ENCODE measurements at regions not wholly inside any gene's neighbourhood (a gene's known extent, or its start where the extent isn't known, plus 50 kb on each side); places are given as distances from the start of the nearest gene placed in this dataset.

GRCh38 chr17:55584055-55584685 is 72.9 kb upstream of the SMIM36 start:
- ATAC-seq (ENCODE audit: insufficient read depth, low FRiP score) (peak; percentile 68), DNase-seq (no peak)
- no peaks in the 10 kb centered on the region for H3K9me3 ChIP-seq (ENCODE audit: control insufficient read depth in 4 of 4, insufficient read depth in 3 of 4, low read length in 3 of 4)
- peaks cover 0 to 15% (median 2%) of the 10 kb centered on the region in 5 donors for H3K4me1 ChIP-seq (ENCODE audit: control insufficient read depth in 5 of 5, insufficient read depth in 5 of 5, low read length in 5 of 5)
- H3K4me3 ChIP-seq: no peak overlapping the region
- no peaks in the 10 kb centered on the region for H3K27me3 ChIP-seq (ENCODE audit: control insufficient read depth in 3 of 3, insufficient read depth in 3 of 3, low read length in 2 of 3)
- H3K27ac ChIP-seq (ENCODE audit: low read depth in 1 of 2, low read length in 1 of 2): peak overlapping the region in 1 of 2 donors; percentile 46
- TF ChIP-seq CTCF (IDR thresholded peaks at IDR 0.05; ENCODE audit: control extremely low read depth, extremely low read depth): no peak
- no peaks in the 10 kb centered on the region for H3K36me3 ChIP-seq (ENCODE audit: control insufficient read depth in 4 of 4, insufficient read depth in 4 of 4, low read length in 4 of 4)
- no peak overlapping the region for H3K9ac ChIP-seq (ENCODE audit: insufficient read depth in 1 of 2, low read length in 2 of 2)
- WGBS, 2 donors: 6 to 8% methylated on average over 2 of the region's 2 CpGs

GRCh38 chr17:55582897-55583296 is 71.6 kb upstream of the SMIM36 start:
- H3K36me3 ChIP-seq (ENCODE audit: control insufficient read depth in 4 of 4, insufficient read depth in 4 of 4, low read length in 4 of 4): no peaks in the 10 kb centered on the region
- H3K9ac ChIP-seq (ENCODE audit: insufficient read depth in 1 of 2, low read length in 2 of 2): no peak overlapping the region
- ATAC-seq (ENCODE audit: insufficient read depth, low FRiP score): no peak
- no peaks in the 10 kb centered on the region for H3K27me3 ChIP-seq (ENCODE audit: control insufficient read depth in 3 of 3, insufficient read depth in 3 of 3, low read length in 2 of 3)
- no peaks in the 10 kb centered on the region for H3K9me3 ChIP-seq (ENCODE audit: control insufficient read depth in 4 of 4, insufficient read depth in 3 of 4, low read length in 3 of 4)
- 92 to 93% methylated on average over 4 of the region's 4 CpGs for WGBS, 2 donors
- no peak overlapping the region for H3K27ac ChIP-seq (ENCODE audit: low read depth in 1 of 2, low read length in 1 of 2)
- no peak for TF ChIP-seq CTCF (IDR thresholded peaks at IDR 0.05; ENCODE audit: control extremely low read depth, extremely low read depth)
- H3K4me3 ChIP-seq: no peak overlapping the region
- H3K4me1 ChIP-seq (ENCODE audit: control insufficient read depth in 5 of 5, insufficient read depth in 5 of 5, low read length in 5 of 5): peaks cover 0 to 9% (median 2%) of the 10 kb centered on the region in 5 donors
- no peak for DNase-seq

GRCh38 chr17:55580596-55581133 is 69.4 kb upstream of the SMIM36 start:
- DNase-seq: no peak
- ATAC-seq (ENCODE audit: insufficient read depth, low FRiP score): no peak
- peaks cover 0 to 7% (median 0%) of the 10 kb centered on the region in 5 donors for H3K4me1 ChIP-seq (ENCODE audit: control insufficient read depth in 5 of 5, insufficient read depth in 5 of 5, low read length in 5 of 5)
- no peak overlapping the region for H3K9ac ChIP-seq (ENCODE audit: insufficient read depth in 1 of 2, low read length in 2 of 2)
- no peaks in the 10 kb centered on the region for H3K27me3 ChIP-seq (ENCODE audit: control insufficient read depth in 3 of 3, insufficient read depth in 3 of 3, low read length in 2 of 3)
- H3K36me3 ChIP-seq (ENCODE audit: control insufficient read depth in 4 of 4, insufficient read depth in 4 of 4, low read length in 4 of 4): no peaks in the 10 kb centered on the region
- H3K4me3 ChIP-seq: no peak overlapping the region
- H3K9me3 ChIP-seq (ENCODE audit: control insufficient read depth in 4 of 4, insufficient read depth in 3 of 4, low read length in 3 of 4): no peaks in the 10 kb centered on the region
- H3K27ac ChIP-seq (ENCODE audit: low read depth in 1 of 2, low read length in 1 of 2): no peak overlapping the region
- no peak for TF ChIP-seq CTCF (IDR thresholded peaks at IDR 0.05; ENCODE audit: control extremely low read depth, extremely low read depth)
- WGBS, 2 donors: 80 to 81% methylated on average over 5 of the region's 5 CpGs
